OCI-LY7 (cell line): ENCODE measurements at regions not wholly inside any gene's neighbourhood (a gene's known extent, or its start where the extent isn't known, plus 50 kb on each side); places are given as distances from the start of the nearest gene placed in this dataset.

ENCODE experiments used
- BruUV-seq: library from RNA; stranded (reverse); fragments of 400-500 nt; replicated peaks from 2 replicates; lab custom pipeline; 2021; lab: Mats Ljungman, UMichigan
- CTCF ChIA-PET: fragments of 300-600 bp; sonication (Branson Sonifier 250); formaldehyde crosslinking; loops from one replicate; lab custom pipeline; 2022; ENCODE audit warnings: antibody characterized with exemption; ENCODE audit not compliant: unreplicated experiment; lab: Charles Lee
- POLR2A ChIA-PET: fragments of 300-600 bp; sonication (Branson Sonifier 250); formaldehyde crosslinking; loops from one replicate; lab custom pipeline; 2022; ENCODE audit warnings: antibody characterized with exemption; lab: Charles Lee
- DNase-seq: peaks from one replicate; pipeline ENCODE4 v3.0.0-alpha.2; 2015; ENCODE audit warnings: low spot score
- H2AFZ ChIP-seq: fragments of 200-600 bp; sonication (generic), shearing (Covaris generic); 2 replicates; pipeline ENCODE4 v1.6.1; 2014; ENCODE audit warnings: mild to moderate bottlenecking, antibody characterized with exemption, low read length, moderate library complexity
- H3K27ac ChIP-seq: fragments of 200-600 bp; sonication (generic); 2 replicates; pipeline ENCODE4 v1.5.1; 2014; ENCODE audit warnings: mixed run types, low read depth, mild to moderate bottlenecking, moderate library complexity, low read length, inconsistent platforms; ENCODE audit not compliant: poor library complexity, severe bottlenecking
- H3K36me3 ChIP-seq: fragments of 200-600 bp; sonication (generic); 2 replicates; pipeline ENCODE4 v1.6.1; 2014; ENCODE audit warnings: mild to moderate bottlenecking, antibody characterized with exemption, low read length, moderate library complexity, mixed read lengths; ENCODE audit not compliant: insufficient read depth
- H3K4me1 ChIP-seq: fragments of 200-600 bp; sonication (generic); 2 replicates; pipeline ENCODE4 v1.5.1; 2014; ENCODE audit warnings: mild to moderate bottlenecking, low read length; ENCODE audit not compliant: insufficient read depth, poor library complexity, severe bottlenecking
- H3K4me2 ChIP-seq: fragments of 200-600 bp; sonication (generic); 2 replicates; pipeline ENCODE4 v1.6.1; 2014; ENCODE audit warnings: mild to moderate bottlenecking, low read length
- H3K4me3 ChIP-seq: fragments of 200-600 bp; sonication (generic); 2 replicates; pipeline ENCODE4 v1.5.1; 2014; ENCODE audit warnings: mild to moderate bottlenecking, low read depth, low read length; ENCODE audit not compliant: poor library complexity, severe bottlenecking
- H3K79me2 ChIP-seq: fragments of 200-600 bp; sonication (generic); 2 replicates; pipeline ENCODE4 v1.6.1; 2016; ENCODE audit warnings: low read depth, mild to moderate bottlenecking, low read length, moderate library complexity, mixed read lengths; ENCODE audit not compliant: insufficient read depth
- H3K9me2 ChIP-seq: fragments of 200-600 bp; sonication (generic); 2 replicates; pipeline ENCODE4 v1.6.1; 2016; ENCODE audit warnings: mild to moderate bottlenecking, low read length, mixed read lengths; ENCODE audit not compliant: insufficient read depth
- H3K9me3 ChIP-seq: fragments of 200-600 bp; sonication (generic); 2 replicates; pipeline ENCODE4 v1.6.1; 2014; ENCODE audit warnings: mild to moderate bottlenecking, mixed run types, low read length, mixed read lengths
- H4K20me1 ChIP-seq: fragments of 200-600 bp; sonication (generic); 2 replicates; pipeline ENCODE4 v1.6.1; 2014; ENCODE audit warnings: mild to moderate bottlenecking, antibody characterized with exemption, low read length, moderate library complexity, mixed read lengths; ENCODE audit not compliant: insufficient read depth
- EZH2phosphoT487 ChIP-seq: fragments of 200-600 bp; sonication (generic); IDR thresholded peaks from 2 replicates; pipeline ENCODE4 v1.6.1; 2018; ENCODE audit warnings: low read depth, borderline replicate concordance, mild to moderate bottlenecking, mixed run types, antibody characterized with exemption, low read length, moderate library complexity, mixed read lengths
- intact Hi-C: fragments of 100-400 bp; cut with micrococcal nuclease; formaldehyde crosslinking; loops from one replicate; pipeline ENCODE4 v1.10.0; 2022; ENCODE audit not compliant: unreplicated experiment
- TF ChIP-seq, protein P1 (sequence below): fragments of 200-600 bp; sonication (generic); conservative IDR thresholded peaks from 2 replicates; pipeline ENCODE4 v1.5.1; 2014; ENCODE audit warnings: mild to moderate bottlenecking, antibody characterized with exemption, low read length, moderate library complexity, mixed read lengths

DNA sequence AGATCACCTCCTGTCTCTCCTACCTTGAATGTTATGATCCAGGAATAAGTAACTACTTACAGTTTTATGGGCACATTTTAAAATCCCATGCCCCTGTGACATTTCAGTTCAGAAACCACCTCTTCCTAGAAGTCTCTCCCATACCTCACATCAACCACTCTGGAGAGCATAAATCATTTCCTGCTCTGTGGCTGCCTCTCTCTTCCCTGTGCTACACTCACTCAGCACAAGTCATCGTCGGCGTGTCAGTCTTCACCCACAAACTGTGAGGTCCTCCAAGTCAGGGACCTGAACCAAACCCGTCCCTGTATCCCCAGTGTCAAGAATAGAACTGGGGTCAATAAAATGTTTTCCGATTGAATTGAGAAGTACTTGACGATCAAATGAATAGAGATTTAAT is 863.3 kb downstream of the BCL11B start:
- intact Hi-C loops: no loop called here
- Histone ChIP-seq H3K4me1 (no peaks in the 10 kb centered on the region), H3K9me3 (no peaks in the 10 kb centered on the region), H3K36me3 (no peaks in the 10 kb centered on the region), H3K4me2 (no peak overlapping the region), H2AFZ (no peak overlapping the region), H3K27ac (no peak overlapping the region), H3K9me2 (no peaks in the 10 kb centered on the region), H4K20me1 (no peaks in the 10 kb centered on the region), H3K79me2 (no peaks in the 10 kb centered on the region), H3K4me3 (no peak overlapping the region)
- TF ChIP-seq, protein P1, sequence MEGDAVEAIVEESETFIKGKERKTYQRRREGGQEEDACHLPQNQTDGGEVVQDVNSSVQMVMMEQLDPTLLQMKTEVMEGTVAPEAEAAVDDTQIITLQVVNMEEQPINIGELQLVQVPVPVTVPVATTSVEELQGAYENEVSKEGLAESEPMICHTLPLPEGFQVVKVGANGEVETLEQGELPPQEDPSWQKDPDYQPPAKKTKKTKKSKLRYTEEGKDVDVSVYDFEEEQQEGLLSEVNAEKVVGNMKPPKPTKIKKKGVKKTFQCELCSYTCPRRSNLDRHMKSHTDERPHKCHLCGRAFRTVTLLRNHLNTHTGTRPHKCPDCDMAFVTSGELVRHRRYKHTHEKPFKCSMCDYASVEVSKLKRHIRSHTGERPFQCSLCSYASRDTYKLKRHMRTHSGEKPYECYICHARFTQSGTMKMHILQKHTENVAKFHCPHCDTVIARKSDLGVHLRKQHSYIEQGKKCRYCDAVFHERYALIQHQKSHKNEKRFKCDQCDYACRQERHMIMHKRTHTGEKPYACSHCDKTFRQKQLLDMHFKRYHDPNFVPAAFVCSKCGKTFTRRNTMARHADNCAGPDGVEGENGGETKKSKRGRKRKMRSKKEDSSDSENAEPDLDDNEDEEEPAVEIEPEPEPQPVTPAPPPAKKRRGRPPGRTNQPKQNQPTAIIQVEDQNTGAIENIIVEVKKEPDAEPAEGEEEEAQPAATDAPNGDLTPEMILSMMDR: no peak
- TF ChIP-seq EZH2phosphoT487: no peak
- no peak for DNase-seq
- ChIA-PET CTCF (no interaction called here), POLR2A (no interaction called here)
- no TSS peak for BruUV-seq

DNA sequence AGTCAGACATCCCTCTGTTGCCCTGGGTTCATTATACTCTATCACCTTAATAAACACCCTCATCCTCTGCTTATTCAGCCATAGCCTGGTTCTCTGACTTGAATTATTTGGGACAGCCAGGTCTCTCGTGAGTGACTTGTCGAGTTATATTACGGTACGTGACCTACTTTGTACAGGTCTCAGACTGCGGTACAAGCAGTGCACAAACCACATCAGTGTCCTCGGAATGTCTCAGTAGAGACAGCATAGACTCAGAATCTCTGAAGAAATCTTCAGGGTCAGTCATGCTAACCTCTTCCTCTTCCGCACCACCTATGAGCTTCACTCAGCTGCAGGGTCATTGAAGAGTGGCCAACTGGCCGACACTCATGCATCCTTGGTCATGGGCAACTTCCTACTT is 860.8 kb downstream of the BCL11B start:
- POLR2A ChIA-PET: no interaction called here
- no peak for DNase-seq
- no peak overlapping the region for H3K4me2 ChIP-seq
- no peaks in the 10 kb centered on the region for H3K9me2 ChIP-seq
- TF ChIP-seq, protein P1: no peak
- no peak for TF ChIP-seq EZH2phosphoT487
- H4K20me1 ChIP-seq: no peaks in the 10 kb centered on the region
- no peaks in the 10 kb centered on the region for H3K79me2 ChIP-seq
- CTCF ChIA-PET: no interaction called here
- no TSS peak for BruUV-seq
- no peak overlapping the region for H3K4me3 ChIP-seq
- intact Hi-C loops: no loop called here
- H3K27ac ChIP-seq: no peak overlapping the region
- no peaks in the 10 kb centered on the region for H3K4me1 ChIP-seq
- no peak overlapping the region for H2AFZ ChIP-seq
- no peaks in the 10 kb centered on the region for H3K36me3 ChIP-seq
- no peaks in the 10 kb centered on the region for H3K9me3 ChIP-seq

DNA sequence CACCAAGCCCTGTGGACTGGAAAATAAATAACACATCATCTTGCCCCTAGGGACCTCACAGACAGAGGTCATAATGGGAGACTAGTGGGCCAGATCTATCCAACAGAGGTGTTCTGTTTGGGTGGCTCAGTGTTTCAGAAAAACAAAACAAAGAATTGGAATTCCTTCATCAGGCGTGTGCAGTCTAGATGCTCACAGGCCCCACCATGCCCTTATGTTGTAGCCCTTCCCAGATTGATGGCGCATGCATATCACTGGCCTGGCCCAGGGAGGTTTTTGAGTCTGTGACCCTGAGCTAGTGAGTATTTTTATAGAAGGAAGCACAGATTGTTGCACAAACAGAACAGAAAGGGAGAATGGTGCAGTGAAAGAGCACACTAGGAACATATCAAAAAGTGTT is 859.6 kb downstream of the BCL11B start:
- intact Hi-C loops: no loop called here
- CTCF ChIA-PET: no interaction called here

More for the DNA sequence above, 859.6 kb downstream of the BCL11B start:
- no peak overlapping the region for H3K4me3 ChIP-seq
- no peak for TF ChIP-seq EZH2phosphoT487
- TF ChIP-seq, protein P1: no peak
- no TSS peak for BruUV-seq
- DNase-seq: no peak
- no peak overlapping the region for H3K27ac ChIP-seq
- no peaks in the 10 kb centered on the region for H3K9me3 ChIP-seq
- no peak overlapping the region for H2AFZ ChIP-seq
- H4K20me1 ChIP-seq: no peaks in the 10 kb centered on the region
- no peaks in the 10 kb centered on the region for H3K36me3 ChIP-seq
- H3K79me2 ChIP-seq: no peaks in the 10 kb centered on the region
- no peaks in the 10 kb centered on the region for H3K4me1 ChIP-seq
- H3K9me2 ChIP-seq: no peaks in the 10 kb centered on the region
- POLR2A ChIA-PET: no interaction called here
- H3K4me2 ChIP-seq: no peak overlapping the region
